HepG2 (cell line): ENCODE measurements at regions not wholly inside any gene's neighbourhood (a gene's known extent, or its start where the extent isn't known, plus 50 kb on each side); places are given as distances from the start of the nearest gene placed in this dataset.

Source experiments
- ASH2L ChIP-seq: fragments of 300-600, 200-600 bp; sonication (generic); IDR thresholded peaks from 2 replicates; pipeline ENCODE4 v1.7.0; 2017; ENCODE audit warnings: low read depth, mild to moderate bottlenecking, moderate library complexity, mixed read lengths, low read length; ENCODE audit not compliant: insufficient read length
- ELF3 ChIP-seq: IDR thresholded peaks from 2 replicates; pipeline ENCODE4 v1.6.1; 2016; ENCODE audit warnings: missing genetic modification reagents, missing compliant biosample characterization
- GABPB1 ChIP-seq: IDR thresholded peaks from 2 replicates; pipeline ENCODE4 v1.6.1; 2016; ENCODE audit warnings: mild to moderate bottlenecking, missing genetic modification reagents, moderate library complexity, missing compliant biosample characterization
- NR2C2 ChIP-seq: sonication (generic); formaldehyde crosslinking; IDR thresholded peaks from 2 replicates; pipeline ENCODE4 v1.4.0; 2020; ENCODE audit warnings: missing genetic modification reagents, mild to moderate bottlenecking, moderate library complexity, borderline replicate concordance
- PITX1 ChIP-seq: sonication (generic); formaldehyde crosslinking; IDR thresholded peaks from 2 replicates; pipeline ENCODE4 v1.5.1; 2020; ENCODE audit warnings: mild to moderate bottlenecking, missing genetic modification reagents
- RXRB ChIP-seq: IDR thresholded peaks from 2 replicates; pipeline ENCODE4 v1.6.1; 2016; ENCODE audit warnings: borderline replicate concordance, missing genetic modification reagents, missing compliant biosample characterization
- TAF1 ChIP-seq: sonication (generic); formaldehyde crosslinking; IDR thresholded peaks from 2 replicates; pipeline ENCODE4 v1.4.0; 2020; ENCODE audit warnings: missing genetic modification reagents
- ZNF10 ChIP-seq: sonication (generic); formaldehyde crosslinking; IDR thresholded peaks from 2 replicates; pipeline ENCODE4 v1.4.0; 2020; ENCODE audit warnings: mild to moderate bottlenecking, low read depth, missing genetic modification reagents, borderline replicate concordance
- ZNF224 ChIP-seq: sonication (generic); formaldehyde crosslinking; IDR thresholded peaks from 2 replicates; pipeline ENCODE4 v1.5.0; 2020; ENCODE audit warnings: mild to moderate bottlenecking, missing genetic modification reagents
- ZNF510 ChIP-seq: sonication (generic); formaldehyde crosslinking; IDR thresholded peaks from 2 replicates; pipeline ENCODE4 v1.4.0; 2020; ENCODE audit warnings: low read depth, mild to moderate bottlenecking, missing genetic modification reagents
- ZNF550 ChIP-seq: sonication (generic); formaldehyde crosslinking; IDR thresholded peaks from 2 replicates; pipeline ENCODE4 v1.4.0; 2020; ENCODE audit warnings: mild to moderate bottlenecking, missing genetic modification reagents, borderline replicate concordance
- TF ChIP-seq, protein P1 (sequence below): sonication (generic); formaldehyde crosslinking; IDR thresholded peaks from 2 replicates; pipeline ENCODE4 v1.4.0; 2020; ENCODE audit warnings: missing genetic modification reagents
- TF ChIP-seq, protein P2 (sequence below): sonication (generic); formaldehyde crosslinking; IDR thresholded peaks from 2 replicates; pipeline ENCODE4 v1.4.0; 2020; ENCODE audit warnings: low read depth, missing genetic modification reagents
- TF ChIP-seq, protein P3 (sequence below): fragments of 450-650 bp; IDR thresholded peaks from 2 replicates; pipeline ENCODE4 v1.6.1; 2017
- TF ChIP-seq, protein P4 (sequence below): sonication (generic); formaldehyde crosslinking; IDR thresholded peaks from 2 replicates; pipeline ENCODE4 v1.4.0; 2020; ENCODE audit warnings: missing genetic modification reagents
- TF ChIP-seq, protein P5 (sequence below): sonication (generic); formaldehyde crosslinking; IDR thresholded peaks from 2 replicates; pipeline ENCODE4 v1.5.1; 2020; ENCODE audit warnings: mild to moderate bottlenecking, missing genetic modification reagents, moderate library complexity

DNA sequence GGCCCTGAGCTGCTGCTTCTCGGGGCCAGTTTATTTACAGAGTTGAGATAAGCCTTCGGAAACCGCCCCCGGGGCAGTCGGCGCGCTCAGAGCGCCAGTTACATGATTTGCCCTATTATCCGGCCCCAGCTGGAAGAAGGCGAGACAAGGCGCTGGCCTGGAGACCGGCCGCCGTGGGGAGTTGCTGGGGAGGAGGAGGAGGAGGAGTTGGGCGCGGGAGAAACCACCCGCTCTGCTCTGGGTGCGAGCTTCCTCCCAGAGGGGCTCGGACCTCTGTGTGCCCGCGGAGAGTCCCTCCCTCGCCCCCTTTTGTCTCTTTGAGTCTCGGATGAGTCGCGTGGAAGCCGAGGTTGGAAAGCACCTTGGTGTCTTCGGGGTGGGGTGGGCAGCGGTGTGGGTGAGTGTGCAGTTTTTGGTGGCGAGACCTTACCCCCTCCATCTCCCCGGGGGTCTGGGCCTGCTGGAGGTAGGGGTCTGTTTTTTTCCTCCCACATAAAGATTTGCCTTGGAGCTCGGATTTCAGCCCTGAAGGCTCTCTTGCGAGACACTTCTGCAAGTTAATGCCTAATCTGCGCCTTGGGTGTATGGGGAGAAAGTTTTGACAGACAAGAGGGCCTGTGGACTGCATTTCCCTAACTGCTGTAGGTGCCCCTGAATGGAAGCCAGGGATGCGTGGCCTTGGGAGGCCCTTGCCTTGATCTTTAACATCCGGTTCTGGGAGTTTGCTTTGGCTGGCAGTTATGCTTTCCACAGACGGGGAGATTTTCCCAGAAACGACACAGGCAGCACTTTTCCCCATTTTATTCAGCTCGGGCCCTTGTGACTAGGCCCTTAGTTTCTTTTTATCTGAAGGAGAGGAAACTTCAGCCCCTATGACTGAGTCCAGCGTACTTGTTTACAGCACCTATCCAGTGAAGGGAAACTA lies 80.0 kb downstream of the NDUFS5 start (continued):
- TF ChIP-seq, protein P1, sequence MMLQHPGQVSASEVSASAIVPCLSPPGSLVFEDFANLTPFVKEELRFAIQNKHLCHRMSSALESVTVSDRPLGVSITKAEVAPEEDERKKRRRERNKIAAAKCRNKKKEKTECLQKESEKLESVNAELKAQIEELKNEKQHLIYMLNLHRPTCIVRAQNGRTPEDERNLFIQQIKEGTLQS (CRISPR knock-in tag), result 0 out of 2 replicates have a peak, but pooled peaks have one; percentile 8
- TF ChIP-seq, protein P2, sequence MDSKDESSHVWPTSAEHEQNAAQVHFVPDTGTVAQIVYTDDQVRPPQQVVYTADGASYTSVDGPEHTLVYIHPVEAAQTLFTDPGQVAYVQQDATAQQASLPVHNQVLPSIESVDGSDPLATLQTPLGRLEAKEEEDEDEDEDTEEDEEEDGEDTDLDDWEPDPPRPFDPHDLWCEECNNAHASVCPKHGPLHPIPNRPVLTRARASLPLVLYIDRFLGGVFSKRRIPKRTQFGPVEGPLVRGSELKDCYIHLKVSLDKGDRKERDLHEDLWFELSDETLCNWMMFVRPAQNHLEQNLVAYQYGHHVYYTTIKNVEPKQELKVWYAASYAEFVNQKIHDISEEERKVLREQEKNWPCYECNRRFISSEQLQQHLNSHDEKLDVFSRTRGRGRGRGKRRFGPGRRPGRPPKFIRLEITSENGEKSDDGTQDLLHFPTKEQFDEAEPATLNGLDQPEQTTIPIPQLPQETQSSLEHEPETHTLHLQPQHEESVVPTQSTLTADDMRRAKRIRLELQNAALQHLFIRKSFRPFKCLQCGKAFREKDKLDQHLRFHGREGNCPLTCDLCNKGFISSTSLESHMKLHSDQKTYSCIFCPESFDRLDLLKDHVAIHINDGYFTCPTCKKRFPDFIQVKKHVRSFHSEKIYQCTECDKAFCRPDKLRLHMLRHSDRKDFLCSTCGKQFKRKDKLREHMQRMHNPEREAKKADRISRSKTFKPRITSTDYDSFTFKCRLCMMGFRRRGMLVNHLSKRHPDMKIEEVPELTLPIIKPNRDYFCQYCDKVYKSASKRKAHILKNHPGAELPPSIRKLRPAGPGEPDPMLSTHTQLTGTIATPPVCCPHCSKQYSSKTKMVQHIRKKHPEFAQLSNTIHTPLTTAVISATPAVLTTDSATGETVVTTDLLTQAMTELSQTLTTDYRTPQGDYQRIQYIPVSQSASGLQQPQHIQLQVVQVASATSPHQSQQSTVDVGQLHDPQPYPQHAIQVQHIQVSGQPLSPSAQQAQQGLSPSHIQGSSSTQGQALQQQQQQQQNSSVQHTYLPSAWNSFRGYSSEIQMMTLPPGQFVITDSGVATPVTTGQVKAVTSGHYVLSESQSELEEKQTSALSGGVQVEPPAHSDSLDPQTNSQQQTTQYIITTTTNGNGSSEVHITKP (CRISPR knock-in tag), result peak; percentile 37; the same call in 1 of the 2 replicates
- TF ChIP-seq PITX1 (CRISPR knock-in tag) (peak; percentile 32; the same call in 1 of the 2 replicates), ELF3 (CRISPR knock-in tag) (peak; percentile 75), ZNF10 (CRISPR knock-in tag) (no peak), ZNF550 (CRISPR knock-in tag) (no peak), ZNF510 (CRISPR knock-in tag) (peak; percentile 14; the same call in 1 of the 2 replicates), TAF1 (CRISPR knock-in tag) (peak; percentile 7; the same call in 1 of the 2 replicates), GABPB1 (CRISPR knock-in tag) (peak; percentile 20), ZNF224 (CRISPR knock-in tag) (peak; percentile 72; the same call in 1 of the 2 replicates), RXRB (CRISPR knock-in tag) (0 out of 2 replicates have a peak, but pooled peaks have one; percentile 20), ASH2L (peak; percentile 63), NR2C2 (CRISPR knock-in tag) (0 out of 2 replicates have a peak, but pooled peaks have one; percentile 16)
- TF ChIP-seq, protein P3, sequence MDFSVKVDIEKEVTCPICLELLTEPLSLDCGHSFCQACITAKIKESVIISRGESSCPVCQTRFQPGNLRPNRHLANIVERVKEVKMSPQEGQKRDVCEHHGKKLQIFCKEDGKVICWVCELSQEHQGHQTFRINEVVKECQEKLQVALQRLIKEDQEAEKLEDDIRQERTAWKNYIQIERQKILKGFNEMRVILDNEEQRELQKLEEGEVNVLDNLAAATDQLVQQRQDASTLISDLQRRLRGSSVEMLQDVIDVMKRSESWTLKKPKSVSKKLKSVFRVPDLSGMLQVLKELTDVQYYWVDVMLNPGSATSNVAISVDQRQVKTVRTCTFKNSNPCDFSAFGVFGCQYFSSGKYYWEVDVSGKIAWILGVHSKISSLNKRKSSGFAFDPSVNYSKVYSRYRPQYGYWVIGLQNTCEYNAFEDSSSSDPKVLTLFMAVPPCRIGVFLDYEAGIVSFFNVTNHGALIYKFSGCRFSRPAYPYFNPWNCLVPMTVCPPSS, result no peak
- TF ChIP-seq, protein P4, sequence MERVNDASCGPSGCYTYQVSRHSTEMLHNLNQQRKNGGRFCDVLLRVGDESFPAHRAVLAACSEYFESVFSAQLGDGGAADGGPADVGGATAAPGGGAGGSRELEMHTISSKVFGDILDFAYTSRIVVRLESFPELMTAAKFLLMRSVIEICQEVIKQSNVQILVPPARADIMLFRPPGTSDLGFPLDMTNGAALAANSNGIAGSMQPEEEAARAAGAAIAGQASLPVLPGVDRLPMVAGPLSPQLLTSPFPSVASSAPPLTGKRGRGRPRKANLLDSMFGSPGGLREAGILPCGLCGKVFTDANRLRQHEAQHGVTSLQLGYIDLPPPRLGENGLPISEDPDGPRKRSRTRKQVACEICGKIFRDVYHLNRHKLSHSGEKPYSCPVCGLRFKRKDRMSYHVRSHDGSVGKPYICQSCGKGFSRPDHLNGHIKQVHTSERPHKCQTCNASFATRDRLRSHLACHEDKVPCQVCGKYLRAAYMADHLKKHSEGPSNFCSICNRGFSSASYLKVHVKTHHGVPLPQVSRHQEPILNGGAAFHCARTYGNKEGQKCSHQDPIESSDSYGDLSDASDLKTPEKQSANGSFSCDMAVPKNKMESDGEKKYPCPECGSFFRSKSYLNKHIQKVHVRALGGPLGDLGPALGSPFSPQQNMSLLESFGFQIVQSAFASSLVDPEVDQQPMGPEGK (CRISPR knock-in tag), result peak; percentile 65
- TF ChIP-seq, protein P5, sequence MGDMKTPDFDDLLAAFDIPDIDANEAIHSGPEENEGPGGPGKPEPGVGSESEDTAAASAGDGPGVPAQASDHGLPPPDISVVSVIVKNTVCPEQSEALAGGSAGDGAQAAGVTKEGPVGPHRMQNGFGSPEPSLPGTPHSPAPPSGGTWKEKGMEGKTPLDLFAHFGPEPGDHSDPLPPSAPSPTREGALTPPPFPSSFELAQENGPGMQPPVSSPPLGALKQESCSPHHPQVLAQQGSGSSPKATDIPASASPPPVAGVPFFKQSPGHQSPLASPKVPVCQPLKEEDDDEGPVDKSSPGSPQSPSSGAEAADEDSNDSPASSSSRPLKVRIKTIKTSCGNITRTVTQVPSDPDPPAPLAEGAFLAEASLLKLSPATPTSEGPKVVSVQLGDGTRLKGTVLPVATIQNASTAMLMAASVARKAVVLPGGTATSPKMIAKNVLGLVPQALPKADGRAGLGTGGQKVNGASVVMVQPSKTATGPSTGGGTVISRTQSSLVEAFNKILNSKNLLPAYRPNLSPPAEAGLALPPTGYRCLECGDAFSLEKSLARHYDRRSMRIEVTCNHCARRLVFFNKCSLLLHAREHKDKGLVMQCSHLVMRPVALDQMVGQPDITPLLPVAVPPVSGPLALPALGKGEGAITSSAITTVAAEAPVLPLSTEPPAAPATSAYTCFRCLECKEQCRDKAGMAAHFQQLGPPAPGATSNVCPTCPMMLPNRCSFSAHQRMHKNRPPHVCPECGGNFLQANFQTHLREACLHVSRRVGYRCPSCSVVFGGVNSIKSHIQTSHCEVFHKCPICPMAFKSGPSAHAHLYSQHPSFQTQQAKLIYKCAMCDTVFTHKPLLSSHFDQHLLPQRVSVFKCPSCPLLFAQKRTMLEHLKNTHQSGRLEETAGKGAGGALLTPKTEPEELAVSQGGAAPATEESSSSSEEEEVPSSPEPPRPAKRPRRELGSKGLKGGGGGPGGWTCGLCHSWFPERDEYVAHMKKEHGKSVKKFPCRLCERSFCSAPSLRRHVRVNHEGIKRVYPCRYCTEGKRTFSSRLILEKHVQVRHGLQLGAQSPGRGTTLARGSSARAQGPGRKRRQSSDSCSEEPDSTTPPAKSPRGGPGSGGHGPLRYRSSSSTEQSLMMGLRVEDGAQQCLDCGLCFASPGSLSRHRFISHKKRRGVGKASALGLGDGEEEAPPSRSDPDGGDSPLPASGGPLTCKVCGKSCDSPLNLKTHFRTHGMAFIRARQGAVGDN, result peak; percentile 63
